ENCODE measurements at regions not wholly inside any gene's neighbourhood (a gene's known extent, or its start where the extent isn't known, plus 50 kb on each side); places are given as distances from the start of the nearest gene placed in this dataset.
"Not testable (repeated sequence)": the region's sequence is repeated elsewhere in the genome, so short reads cannot be mapped to it uniquely, and the experiment has no call there.

DNA sequence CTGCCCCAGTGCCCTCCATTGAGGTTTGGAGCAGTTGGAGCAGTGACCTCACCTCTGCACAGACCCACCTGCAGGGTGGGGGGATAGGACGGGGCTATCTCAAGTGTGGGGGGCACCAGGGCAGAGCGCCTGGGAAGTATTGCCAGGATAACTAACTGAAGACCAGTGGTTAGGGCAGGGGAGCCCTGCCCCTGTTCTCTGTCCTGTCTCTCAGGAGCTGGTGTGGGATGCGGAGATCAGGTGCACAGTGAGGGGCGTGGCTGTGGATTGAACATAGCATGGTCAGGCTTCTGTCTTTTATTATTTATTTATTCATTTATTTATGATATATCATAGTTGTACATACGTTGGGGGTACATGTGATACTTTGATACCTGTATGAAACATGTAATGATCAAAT lies 256.6 kb downstream of the GADD45G start:
- DNase-seq (ENCODE audit: low read depth, low spot score): not testable (repeated sequence)

DNA sequence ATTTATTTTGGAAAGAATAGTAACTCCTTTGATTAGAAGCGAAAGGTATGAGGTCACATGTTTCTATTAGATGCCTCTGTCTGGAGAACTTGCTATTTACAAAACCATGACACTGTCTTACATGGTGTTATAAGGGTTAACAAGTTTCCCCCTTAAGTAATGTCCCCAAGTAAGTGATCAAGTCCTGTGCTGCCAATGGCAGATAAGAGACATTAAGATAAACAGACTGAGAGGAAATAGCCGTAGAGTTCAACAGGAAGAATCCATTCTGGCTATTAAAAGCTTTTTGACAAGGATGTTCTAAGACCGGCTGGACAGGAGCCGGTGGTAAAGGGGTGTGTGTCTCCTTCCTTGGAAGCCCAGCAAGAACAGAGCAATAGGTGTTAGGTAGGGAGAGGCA lies 257.5 kb downstream of the GADD45G start:
- DNase-seq (ENCODE audit: low read depth, low spot score): no peak

DNA sequence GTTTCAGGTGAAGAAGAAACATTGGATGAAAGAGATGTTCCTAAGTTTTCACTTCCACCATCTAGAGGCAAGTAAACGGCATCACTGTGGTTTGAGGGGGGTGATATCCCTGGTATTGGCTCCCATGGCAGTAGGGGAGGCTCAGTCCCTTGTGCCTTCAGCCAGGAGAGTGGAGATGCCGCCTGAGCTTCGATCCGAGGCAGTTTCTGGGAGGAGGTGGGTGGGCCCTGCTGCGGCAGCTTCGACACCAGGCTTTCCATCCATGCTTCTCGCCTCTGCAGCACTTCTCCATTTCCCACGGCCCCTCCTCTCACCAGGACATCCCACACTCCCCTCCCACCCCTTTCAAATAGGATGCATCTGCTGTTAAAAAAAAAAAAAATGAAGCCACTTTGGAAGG lies 258.3 kb downstream of the GADD45G start:
- no peak for DNase-seq (ENCODE audit: low read depth, low spot score)

DNA sequence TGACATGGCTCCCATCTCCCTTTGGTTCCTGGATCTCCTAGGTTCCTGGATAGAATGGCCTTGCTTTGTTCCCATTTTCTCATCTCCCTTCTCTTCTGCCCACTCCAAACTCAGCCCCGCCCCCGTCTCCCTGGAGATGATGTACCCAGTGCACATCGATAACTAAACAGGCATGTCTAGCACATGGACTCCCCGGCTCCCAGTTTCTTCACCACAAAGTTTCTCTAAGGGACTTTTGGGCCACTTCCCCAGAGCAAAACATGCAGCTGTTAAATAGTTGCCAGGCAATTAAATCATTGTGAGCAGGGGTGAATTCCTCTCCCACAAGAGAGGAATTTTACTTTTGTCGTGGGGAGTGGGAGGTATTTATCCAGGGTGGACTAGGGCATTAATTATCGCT lies 259.0 kb downstream of the GADD45G start:
- DNase-seq (ENCODE audit: low read depth, low spot score): no peak

DNA sequence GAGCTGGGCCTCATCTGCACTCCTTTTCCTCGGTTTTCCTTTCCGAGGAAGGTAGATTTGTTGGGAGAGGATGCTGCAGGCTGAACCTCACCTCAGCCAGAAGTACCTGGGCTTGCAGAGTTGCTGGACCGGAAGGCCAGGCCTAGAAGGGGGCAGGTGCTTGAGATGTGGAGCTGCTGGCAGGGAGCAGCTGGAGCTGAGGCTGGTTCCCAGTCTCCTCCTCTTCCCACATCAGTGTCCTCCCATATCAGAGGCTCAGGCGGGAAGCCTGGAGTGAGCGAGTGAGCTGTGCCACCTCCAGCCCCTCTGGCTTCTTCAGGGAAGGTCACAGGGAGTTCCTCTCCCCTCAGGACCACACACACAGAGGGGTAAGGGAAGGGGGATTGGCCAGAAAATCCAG lies 259.4 kb downstream of the GADD45G start:
- DNase-seq (ENCODE audit: low read depth, low spot score): no peak

DNA sequence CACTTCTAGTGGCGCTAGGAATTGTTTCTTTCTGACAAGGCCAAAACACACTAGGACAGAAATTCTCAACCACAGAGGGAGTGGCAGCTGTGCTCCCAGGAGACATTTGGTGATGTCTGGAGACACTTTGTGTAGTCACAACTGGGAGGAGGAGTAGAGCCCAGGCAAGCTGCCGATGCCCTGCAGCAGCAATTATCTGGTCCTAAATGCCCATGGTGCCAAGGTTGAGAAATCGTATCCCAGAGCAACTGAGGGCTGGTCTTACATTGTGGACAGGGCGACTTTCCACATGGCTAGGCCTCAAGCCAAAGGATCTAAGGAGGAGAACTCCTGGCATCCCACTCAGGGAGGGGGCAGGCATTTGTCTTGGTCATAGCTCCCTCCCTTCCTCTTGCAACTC lies 259.9 kb downstream of the GADD45G start:
- no peak for DNase-seq (ENCODE audit: low read depth, low spot score)

DNA sequence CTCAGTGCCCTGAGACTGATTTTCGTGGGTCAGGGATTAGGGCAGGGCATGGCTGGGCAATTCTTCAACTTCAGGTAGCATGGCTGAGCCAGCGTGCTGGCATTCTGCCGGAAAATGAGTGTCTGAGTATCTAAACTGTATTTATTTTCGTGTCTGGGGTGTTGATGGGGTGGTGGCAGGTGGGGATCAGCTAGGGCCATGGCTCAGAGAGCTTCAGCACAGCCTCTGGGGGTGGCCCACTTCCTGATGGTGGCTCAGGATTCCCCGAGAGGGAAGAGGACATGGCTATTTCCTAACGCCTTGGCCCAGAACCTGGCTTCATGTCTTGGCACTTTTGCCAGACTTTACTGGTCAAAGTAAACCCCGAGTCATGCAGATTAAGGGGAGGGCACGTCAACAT lies 260.5 kb downstream of the GADD45G start:
- DNase-seq (ENCODE audit: low read depth, low spot score): no peak

DNA sequence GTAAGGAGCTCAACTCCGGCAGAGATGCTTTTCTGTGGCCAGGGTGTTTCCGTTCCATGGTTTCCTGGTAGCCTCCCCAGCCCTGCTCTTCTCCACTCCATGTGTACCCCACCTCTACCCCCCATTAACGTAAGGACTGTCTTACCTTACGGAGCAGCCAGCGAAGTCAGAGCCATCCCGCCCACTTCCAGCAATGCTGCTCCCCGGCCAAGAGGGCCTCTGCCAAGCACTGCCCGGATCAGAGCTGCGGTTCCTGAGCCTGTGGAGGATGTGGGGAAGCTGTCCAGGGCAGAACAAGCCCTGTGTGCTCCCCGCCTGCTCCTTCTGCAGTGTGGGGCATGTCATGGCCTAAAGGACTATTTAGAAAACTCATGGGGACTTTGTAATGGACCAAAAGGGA lies 261.2 kb downstream of the GADD45G start:
- no peak for DNase-seq (ENCODE audit: low read depth, low spot score)

DNA sequence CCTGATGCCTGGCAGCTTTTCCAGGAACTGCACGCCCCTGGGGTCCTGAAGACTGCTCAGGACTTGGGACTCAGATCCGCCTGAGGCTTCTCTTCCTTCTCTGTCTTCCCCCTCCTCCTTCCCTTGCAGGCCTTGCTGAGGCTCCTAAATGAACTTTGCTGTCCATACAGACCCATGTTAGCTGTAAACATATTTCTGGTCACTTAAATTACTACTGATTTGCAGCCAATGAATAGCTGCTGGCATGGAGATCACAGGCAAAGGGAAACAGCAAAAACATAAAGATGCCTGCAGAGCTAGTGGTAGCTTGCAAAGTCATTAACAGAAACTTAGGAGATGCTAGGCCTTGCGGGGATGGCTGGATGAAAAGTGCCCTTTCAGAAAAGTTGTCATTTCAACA lies 261.9 kb downstream of the GADD45G start:
- no peak for DNase-seq (ENCODE audit: low read depth, low spot score)

DNA sequence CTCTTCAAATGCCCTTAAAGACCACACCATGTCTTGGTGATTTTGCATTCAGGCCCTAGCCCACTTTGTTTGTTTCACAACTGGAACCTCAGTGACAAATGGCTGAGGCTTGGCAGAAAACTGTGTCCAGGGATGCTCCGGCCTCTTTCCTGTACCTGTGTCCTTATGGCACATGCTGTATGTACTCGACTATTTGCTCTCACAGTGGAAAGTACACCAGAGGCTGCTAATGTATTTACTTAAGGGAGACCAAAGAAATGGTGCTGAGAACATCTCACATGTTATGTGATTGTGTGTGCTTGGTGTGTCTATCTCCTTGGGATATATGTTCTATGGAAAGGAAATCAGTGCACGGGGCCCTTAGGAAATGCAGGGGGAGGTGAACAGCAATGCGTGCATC lies 263.3 kb downstream of the GADD45G start:
- DNase-seq (ENCODE audit: low read depth, low spot score): no peak

DNA sequence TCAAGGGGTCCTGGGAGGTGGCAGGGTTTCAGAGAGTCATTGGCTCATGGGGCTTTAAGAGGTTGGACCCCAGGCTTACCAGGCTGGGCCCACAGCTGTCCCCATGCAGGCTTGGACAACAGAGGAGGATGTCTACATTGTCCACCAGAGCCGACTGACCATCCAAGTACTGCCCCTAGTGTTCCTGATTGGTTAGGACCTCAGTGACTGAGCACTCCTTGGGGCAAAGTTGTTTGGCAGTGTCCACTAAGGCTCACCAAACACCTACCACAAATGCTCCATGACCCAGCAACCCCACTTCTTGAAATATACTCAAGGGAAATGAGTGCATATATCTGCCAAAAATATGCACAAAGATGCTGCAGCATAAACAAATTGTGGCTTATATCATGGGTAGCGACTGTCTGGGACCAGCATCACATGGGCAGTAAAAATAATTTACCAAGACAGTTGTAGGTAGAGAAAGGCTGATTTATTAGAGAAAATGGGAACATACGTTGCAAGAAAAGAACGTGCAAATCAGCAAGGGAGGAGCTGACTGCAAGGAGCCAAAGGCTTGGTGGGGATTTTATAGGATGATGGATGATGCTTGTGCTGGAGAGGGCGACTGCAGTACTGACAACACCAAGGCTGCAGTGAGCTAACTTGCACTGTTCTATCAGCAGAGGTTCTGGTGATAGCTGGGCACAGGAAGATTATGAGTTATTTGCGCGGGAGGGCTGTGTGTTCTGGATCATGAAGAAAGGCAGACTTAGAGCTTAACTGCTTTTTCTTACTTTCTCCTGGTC lies 265.2 kb downstream of the GADD45G start:
- no peak for DNase-seq (ENCODE audit: low read depth, low spot score)

DNA sequence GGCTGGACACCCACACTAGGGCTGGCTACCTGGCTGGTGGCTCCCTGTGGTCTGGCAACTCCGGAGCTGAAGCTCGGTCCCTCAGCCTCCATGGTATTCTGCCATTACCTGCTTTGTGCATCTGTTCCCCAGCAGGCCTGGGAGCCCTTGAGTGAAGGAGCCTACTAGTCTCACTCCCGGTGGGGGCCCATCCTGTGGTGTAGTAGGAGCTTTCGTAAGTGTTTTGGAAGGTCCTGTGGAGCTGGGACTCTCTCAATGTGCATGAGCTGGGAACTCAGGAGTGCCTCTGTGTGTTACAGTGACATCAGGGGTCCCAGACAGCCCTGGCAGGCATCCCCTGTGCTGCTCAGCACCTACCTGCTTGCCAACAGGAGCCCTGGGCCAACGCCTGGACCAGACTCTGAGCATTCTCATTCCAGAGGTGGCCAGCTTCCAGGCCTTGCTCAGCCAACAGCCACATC lies 267.1 kb downstream of the GADD45G start:
- DNase-seq (ENCODE audit: low read depth, low spot score): no peak

DNA sequence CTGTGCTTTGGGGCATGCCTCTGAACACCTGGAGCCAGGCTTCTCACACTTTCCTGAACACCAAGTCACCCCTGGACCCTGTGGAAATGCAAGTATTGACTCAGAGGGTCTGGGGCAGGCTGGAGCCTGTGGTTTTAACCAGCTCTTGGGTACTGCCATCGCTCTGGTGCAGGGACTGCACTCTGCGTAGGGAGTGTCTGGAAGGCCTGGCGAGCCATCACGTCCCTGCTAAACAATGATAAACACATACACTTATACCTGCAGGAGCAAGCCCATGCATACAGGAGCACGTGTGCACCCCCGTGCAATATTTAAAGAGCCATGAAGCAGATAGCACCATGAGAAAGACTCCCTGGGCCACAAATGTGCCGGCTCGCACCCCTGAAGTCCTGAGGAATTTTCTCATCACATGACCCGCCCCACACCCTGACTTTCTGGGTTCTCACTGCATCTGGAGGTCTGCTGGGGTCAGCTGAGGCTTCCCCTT lies 267.7 kb downstream of the GADD45G start:
- DNase-seq (ENCODE audit: low read depth, low spot score): no peak

DNA sequence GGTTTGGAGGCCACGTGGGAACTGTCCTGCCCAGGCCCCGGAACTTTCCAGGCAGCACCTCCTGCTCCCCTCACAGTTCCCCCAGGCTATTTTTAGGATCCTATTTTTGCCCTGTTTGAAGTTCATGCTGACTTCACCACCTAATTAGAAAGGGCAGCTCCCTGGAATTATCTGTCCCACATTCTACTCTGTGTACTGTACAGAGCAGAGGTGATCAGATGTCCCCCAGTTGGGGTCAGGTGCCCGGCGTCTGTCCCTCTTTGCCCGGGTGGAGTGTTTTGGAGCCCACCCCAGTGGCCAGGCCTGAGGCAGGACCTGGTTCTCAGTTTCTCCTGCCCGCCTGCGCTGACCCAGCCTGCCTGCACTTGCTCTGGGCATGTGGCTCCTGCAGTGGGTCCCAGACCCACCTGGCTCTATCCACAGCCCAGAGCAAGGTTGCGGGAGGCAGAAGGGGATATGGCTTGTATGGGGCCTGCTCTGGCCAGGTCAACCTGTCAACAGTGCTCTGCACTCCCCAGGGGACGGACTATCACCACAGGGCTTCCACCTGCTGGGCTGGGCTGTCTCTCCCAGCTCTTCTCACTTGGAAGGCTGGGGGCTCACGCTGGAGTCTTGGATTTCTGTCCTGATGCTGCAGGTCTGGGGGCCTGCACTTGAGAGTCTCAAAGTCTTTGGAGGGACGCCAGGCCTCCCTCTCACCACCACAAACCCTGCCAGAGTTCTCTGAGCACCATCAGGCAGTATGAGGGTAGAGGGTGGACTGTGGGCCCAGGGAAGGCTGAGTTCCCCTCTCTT lies 268.3 kb downstream of the GADD45G start:
- no peak for DNase-seq (ENCODE audit: low read depth, low spot score)

DNA sequence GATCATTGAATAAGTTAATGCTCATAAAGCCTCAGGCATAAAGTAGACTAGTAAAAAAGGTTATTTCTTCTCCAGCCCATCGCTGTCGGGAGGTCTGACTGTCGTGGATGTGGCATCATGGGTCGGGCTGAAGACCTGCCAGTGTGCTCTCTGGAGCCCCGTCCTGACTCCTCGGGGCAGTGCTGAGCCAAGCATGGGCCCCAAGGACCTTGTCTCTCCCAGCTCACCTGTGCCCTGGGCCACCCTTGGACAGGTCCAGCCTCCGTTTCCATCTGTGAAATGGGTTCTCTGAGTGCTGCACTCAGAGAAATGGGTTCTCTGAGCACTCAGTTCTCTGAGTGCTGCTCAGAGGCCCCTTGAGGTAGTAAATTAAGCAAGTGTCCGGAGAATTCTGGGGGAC lies 269.0 kb downstream of the GADD45G start:
- DNase-seq (ENCODE audit: low read depth, low spot score): no peak

DNA sequence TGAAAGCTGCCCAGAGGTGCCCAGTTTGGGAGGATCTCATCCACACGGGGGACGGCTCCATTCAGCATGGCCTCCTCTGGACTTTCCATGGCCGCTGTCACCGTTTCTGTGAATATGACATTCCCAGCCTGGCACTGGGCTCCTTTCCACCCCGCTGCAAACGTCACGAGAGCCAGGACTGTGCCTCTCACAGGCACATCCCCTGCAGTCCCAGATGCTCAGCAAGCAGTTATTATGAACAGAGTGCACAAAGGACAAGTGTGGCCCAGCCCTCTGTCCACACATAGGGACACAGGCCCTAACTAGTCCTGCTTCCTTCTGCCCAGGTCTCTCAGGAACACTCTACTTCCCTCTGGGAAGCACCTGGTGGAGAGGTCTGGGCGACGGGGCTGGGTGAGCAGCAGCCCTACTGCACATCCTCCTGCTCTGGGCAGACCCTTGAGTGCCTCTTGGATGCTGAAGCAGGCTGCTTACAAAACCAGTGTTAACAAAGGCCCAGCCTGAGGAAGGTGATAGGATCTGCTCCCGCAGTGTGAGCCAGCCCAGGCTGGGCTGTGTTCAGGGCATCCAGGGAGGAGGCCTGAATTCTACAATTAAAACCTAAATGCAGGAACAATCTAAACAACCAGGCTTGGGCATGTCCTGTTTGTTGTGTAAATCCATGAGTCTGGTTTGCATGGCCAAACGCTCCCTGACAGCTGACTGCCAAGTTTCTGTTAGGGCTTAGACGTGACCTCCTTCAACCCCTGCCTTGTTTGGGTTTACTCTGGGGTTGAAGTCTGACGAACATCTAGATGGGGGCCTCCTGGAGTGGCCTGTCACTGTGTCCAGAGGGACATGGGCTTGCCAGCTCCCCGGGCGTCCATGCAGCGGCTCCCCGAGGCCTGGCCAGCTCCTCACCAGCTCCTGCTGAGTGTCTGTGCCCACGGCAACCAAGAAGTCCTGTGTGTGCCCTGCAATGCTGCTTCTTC lies 269.8 kb downstream of the GADD45G start:
- DNase-seq (ENCODE audit: low read depth, low spot score): peak; percentile 53

DNA sequence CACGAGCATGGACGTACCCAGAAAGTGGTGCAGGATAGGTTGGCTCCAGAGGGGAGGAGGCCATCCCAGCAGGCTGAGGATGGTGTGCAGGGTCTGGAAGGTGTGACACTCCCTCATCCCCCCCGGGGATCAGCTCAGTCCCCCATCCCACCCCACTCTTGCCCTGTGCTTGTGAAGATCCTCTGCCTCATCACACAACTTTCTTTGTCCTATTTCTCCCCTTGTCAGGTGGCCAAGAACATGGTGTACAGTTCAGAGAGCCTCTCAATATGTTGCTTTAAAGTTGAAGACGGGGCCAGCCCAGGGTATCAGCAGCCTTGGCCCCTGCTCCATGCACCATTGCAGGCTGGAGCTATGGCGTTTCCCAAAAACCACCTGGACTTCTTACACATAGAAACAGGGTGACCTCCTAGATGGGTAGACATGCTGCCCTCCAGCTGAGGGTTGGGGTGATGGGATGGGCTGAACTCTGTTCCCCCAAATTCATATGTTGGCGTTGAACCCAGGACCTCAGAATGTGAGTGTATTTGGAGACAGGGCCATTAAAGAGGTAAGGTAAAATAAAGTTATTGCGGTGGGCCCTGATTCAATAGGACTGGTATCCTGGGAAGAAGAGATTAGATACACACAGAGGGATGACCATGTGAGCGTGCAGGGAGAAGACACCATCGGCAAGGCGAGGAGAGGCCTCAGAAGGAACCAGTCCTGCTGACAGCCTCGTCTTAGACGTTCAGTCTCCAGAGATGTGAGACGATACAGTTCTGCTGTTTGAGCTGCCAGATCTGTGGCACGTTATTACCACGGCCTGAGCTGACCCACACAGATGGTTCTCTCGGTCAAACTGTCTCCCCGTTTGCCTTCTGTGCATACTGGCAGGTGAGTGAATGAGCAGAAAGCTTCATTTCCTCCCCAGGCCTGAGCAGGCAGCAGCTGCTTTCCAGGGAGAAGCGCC lies 272.5 kb downstream of the GADD45G start:
- DNase-seq (ENCODE audit: low read depth, low spot score): no peak

DNA sequence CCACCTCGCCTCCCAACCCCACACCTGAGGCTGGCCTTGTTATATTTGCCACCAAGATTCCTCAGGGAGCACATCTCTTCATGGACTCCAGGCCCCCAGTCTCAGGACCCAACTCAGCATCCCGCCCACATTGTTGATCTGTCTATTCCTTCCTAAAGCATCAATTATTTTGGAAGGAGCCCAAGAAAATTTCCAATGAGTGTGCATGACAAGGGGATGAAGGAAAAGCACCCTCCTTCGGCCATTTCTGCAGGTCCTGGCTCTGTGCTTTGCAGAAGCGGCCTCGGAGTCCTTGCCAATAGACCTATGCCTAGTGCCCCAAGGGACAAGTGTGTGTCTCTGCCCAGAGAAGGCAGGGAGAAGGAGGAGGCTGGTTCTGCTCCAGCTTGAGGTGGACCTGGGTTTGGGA lies 273.2 kb downstream of the GADD45G start:
- no peak for DNase-seq (ENCODE audit: low read depth, low spot score)

DNA sequence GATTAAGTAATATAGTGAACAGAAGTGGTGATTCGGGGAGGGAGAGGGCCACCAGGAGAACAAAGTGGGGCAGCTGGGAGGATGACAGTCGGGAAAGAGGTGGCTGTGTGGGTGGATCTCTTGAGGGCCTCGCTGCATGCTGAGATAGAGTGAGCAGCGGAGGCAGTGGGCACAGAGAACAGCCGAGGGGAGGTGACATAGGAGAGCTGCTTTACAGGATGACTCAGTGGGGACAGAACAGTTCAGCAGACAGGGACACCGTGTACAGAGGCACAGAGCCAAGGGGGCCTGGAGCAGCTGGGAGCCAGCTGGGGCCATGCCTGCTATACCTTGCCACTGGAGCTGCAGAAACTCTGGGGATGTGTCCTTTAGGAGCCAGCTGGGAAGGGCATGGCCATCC lies 273.9 kb downstream of the GADD45G start:
- DNase-seq (ENCODE audit: low read depth, low spot score): no peak

DNA sequence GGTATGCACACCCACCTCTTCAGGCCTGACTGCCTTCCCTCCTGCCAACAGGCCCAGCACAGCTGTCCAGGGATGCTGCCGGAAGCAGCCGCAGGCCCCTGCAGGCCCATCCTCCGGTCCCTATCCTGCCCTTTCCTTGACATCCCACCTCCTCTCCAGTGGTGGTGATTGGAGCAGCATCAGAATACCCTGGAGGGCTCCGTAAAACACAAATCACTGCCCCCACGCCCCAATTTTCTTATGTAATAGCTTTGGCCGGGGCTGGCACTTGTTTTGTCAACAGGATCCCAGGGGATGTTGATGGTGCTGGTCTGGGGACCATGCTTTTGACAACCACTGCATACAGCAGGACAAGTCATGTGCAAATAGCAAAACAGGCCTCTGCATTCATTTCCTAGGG lies 274.5 kb downstream of the GADD45G start:
- peak; percentile 38 for DNase-seq (ENCODE audit: low read depth, low spot score)

DNA sequence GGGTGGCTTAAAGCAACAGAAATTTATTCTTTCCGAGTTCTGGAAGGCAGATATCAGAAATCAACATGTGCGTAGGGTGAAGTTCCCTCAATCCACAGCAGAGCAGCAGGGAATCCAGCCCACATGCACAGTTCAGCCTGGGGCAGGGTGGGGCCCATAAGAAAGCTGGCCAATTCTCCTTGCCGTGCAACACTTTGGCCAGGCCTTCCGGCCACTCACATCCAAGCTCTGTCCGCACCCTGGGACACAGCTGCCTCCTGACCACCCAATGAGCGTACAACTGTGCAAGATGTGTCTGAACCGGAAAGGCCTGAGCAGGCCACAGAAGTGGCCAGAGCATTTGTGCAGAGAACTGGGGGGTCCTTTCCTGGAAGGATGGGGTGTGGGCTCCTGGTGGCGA lies 274.9 kb downstream of the GADD45G start:
- no peak for DNase-seq (ENCODE audit: low read depth, low spot score)

Measured in ELF-1 (cell line).